OCI-LY7 (cell line): ENCODE measurements at regions not wholly inside any gene's neighbourhood (a gene's known extent, or its start where the extent isn't known, plus 50 kb on each side); places are given as distances from the start of the nearest gene placed in this dataset.

Experiments
- CTCF ChIP-seq: fragments of 200-600 bp; sonication (generic); conservative IDR thresholded peaks from 2 replicates; pipeline ENCODE4 v1.5.1; 2014; ENCODE audit warnings: mild to moderate bottlenecking, antibody characterized with exemption, low read length, moderate library complexity, mixed read lengths
- EZH2phosphoT487 ChIP-seq: fragments of 200-600 bp; sonication (generic); IDR thresholded peaks from 2 replicates; pipeline ENCODE4 v1.6.1; 2018; ENCODE audit warnings: low read depth, borderline replicate concordance, mild to moderate bottlenecking, mixed run types, antibody characterized with exemption, low read length, moderate library complexity, mixed read lengths

- no peak for TF ChIP-seq CTCF
- TF ChIP-seq EZH2phosphoT487, result no peak
Observed at GRCh38 chr12:58703866-58704265, 216.4 kb downstream of the LRIG3 start.
